RWPE2 (cell line): ENCODE measurements at regions not wholly inside any gene's neighbourhood (a gene's known extent, or its start where the extent isn't known, plus 50 kb on each side); places are given as distances from the start of the nearest gene placed in this dataset.

Source experiments
- ATAC-seq: fragments of 200-7000 bp; cut with Tn5 transposase; 3 replicates; pipeline ENCODE4 v1.9.1; 2021; ENCODE audit warnings: low read depth
- DNase-seq: peaks from one replicate; pipeline ENCODE4 v3.0.0-alpha.2; 2020; ENCODE audit warnings: low spot score
- H3K27ac ChIP-seq: fragments of 450-650 bp; 2 replicates; pipeline ENCODE4 v1.5.1; 2017; ENCODE audit warnings: mild to moderate bottlenecking; ENCODE audit not compliant: poor library complexity, severe bottlenecking
- H3K27me3 ChIP-seq: fragments of 250-450 bp; sonication (Bioruptor Pico); 2 replicates; pipeline ENCODE4 v1.5.1; 2021; ENCODE audit warnings: mild to moderate bottlenecking, moderate library complexity; ENCODE audit not compliant: insufficient read depth, poor library complexity, severe bottlenecking
- H3K36me3 ChIP-seq: fragments of 250-450 bp; sonication (Bioruptor Pico); 2 replicates; pipeline ENCODE4 v1.5.1; 2020; ENCODE audit warnings: low read depth, mild to moderate bottlenecking, moderate library complexity
- H3K4me1 ChIP-seq: fragments of 250-450 bp; sonication (Bioruptor Pico); 2 replicates; pipeline ENCODE4 v1.5.1; 2021; ENCODE audit warnings: mild to moderate bottlenecking, moderate library complexity; ENCODE audit not compliant: insufficient read depth, poor library complexity, severe bottlenecking
- H3K4me3 ChIP-seq: fragments of 250-450 bp; sonication (Bioruptor Pico); 2 replicates; pipeline ENCODE4 v1.5.1; 2021; ENCODE audit warnings: mild to moderate bottlenecking, moderate library complexity; ENCODE audit not compliant: severe bottlenecking
- H3K9me3 ChIP-seq: fragments of 250-450 bp; sonication (Bioruptor Pico); 2 replicates; pipeline ENCODE4 v1.5.1; 2021; ENCODE audit warnings: mild to moderate bottlenecking, moderate library complexity; ENCODE audit not compliant: severe bottlenecking
- TF ChIP-seq, protein P1 (sequence below): fragments of 450-650 bp; IDR thresholded peaks from one replicate; pipeline ENCODE4 v1.5.1; 2017; ENCODE audit warnings: mild to moderate bottlenecking, moderate library complexity; ENCODE audit not compliant: poor library complexity, severe bottlenecking

DNA sequence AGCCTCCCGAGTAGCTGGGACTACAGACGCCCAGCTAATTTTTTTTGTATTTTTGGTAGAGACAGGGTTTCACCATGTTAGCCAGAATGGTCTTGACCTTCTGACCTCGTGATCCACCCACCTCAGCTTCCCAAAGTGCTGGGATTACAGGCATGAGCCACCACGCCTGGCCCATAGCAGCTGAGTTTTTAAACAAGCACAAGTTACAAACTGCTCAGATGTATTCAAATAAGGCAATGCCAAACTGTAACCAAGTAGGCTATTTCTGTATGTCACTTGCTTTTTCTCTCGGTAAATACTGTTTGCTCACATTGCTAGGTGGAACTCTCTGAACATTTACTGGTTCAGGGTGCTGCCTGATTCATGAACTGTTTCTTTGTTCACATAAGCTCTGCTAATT lies 799.3 kb upstream of the NUDT12 start:
- DNase-seq (no peak), ATAC-seq (no peak; the same call in 2 of the 3 replicates)
- no peaks in the 10 kb centered on the region for H3K9me3 ChIP-seq
- H3K4me1 ChIP-seq = no peaks in the 10 kb centered on the region
- no peak overlapping the region for H3K4me3 ChIP-seq
- H3K27ac ChIP-seq = no peak overlapping the region
- TF ChIP-seq, protein P1, sequence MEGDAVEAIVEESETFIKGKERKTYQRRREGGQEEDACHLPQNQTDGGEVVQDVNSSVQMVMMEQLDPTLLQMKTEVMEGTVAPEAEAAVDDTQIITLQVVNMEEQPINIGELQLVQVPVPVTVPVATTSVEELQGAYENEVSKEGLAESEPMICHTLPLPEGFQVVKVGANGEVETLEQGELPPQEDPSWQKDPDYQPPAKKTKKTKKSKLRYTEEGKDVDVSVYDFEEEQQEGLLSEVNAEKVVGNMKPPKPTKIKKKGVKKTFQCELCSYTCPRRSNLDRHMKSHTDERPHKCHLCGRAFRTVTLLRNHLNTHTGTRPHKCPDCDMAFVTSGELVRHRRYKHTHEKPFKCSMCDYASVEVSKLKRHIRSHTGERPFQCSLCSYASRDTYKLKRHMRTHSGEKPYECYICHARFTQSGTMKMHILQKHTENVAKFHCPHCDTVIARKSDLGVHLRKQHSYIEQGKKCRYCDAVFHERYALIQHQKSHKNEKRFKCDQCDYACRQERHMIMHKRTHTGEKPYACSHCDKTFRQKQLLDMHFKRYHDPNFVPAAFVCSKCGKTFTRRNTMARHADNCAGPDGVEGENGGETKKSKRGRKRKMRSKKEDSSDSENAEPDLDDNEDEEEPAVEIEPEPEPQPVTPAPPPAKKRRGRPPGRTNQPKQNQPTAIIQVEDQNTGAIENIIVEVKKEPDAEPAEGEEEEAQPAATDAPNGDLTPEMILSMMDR = no peak
- H3K27me3 ChIP-seq = no peaks in the 10 kb centered on the region
- H3K36me3 ChIP-seq = no peaks in the 10 kb centered on the region

DNA sequence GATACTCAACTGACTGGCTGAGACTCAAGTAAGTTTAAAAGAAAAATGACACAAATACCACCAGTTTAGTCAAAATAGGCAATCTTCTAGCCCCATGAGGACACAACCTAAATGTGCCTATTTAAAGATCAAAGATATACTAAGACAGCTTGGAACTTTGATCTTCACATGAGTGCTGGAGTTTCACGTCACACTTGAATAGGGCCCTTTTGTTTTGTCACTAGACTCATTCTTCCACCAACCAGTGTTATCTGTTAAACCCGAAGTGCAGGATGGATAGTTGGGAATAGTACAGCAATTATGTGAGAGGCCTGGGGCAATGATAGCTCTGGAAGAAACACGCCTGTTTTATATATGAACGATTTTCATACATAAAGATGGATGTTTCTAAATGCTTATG lies 792.8 kb upstream of the NUDT12 start:
- Histone ChIP-seq H3K4me1 (no peaks in the 10 kb centered on the region), H3K4me3 (no peak overlapping the region), H3K27me3 (no peaks in the 10 kb centered on the region), H3K36me3 (no peaks in the 10 kb centered on the region), H3K27ac (no peak overlapping the region), H3K9me3 (no peaks in the 10 kb centered on the region)
- no peak for DNase-seq
- ATAC-seq = no peak
- TF ChIP-seq, protein P1 = no peak

- Histone ChIP-seq H3K4me3 (no peak overlapping the region), H3K36me3 (no peaks in the 10 kb centered on the region), H3K9me3 (no peaks in the 10 kb centered on the region), H3K4me1 (no peaks in the 10 kb centered on the region), H3K27ac (no peak overlapping the region), H3K27me3 (no peaks in the 10 kb centered on the region)
- TF ChIP-seq, protein P1 = no peak
- 0 out of 3 replicates have a peak, but pooled peaks have one; percentile 25 for ATAC-seq
- DNase-seq = no peak
Measured at GRCh38 chr5:104353371-104353770, 790.8 kb upstream of the NUDT12 start.

DNA sequence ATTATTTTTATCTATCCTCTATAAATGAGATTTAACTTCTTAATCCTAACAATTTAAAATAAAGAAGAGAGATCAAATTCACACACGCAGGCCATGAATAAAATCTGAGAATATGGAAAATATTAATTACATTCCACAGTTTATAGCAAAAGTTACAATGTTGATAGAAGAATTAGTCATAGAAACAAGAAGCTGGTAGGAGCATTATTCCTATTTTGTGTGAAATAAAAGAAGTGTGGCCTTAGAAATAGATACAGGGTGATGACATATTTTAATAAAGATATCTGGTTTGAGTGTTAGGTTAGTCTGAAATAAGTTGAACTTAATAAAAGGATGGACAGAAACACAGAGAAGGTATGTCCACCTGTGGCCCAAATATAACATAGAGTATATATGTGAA lies 790.4 kb upstream of the NUDT12 start:
- Histone ChIP-seq H3K4me1 (no peaks in the 10 kb centered on the region), H3K9me3 (no peaks in the 10 kb centered on the region), H3K36me3 (no peaks in the 10 kb centered on the region), H3K27me3 (no peaks in the 10 kb centered on the region), H3K27ac (no peak overlapping the region), H3K4me3 (no peak overlapping the region)
- DNase-seq (no peak), ATAC-seq (no peak)
- TF ChIP-seq, protein P1 = no peak

DNA sequence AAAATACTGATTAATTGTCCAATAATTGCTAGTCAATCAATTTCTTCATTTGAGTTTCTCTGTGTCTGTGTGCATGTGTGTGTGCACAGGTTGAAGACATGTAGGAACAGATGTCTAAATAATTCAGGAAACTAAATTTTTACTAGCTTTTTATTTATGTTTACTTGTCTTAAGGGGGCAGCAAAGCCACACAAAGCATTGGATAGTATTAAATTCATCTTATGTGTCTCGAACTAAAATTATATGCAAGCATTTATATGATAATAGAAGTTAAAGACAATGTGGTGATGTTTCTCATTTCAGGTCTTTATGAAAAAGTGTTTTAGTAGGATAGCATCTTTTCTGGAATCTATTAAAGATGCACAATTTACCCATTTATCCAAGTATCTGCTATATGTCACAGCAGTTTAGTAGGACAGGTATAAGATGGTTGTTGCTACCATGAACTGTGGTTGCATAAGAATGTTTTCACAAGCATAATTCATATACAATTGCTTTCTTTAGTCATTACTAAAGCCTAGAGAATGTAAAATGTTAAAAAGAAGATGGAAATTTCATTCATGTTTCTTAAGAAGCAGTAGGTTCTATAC lies 784.6 kb upstream of the NUDT12 start:
- TF ChIP-seq, protein P1 = peak; percentile 67
- H3K27me3 ChIP-seq = peaks cover 3% of the 10 kb centered on the region
- H3K9me3 ChIP-seq = no peaks in the 10 kb centered on the region
- H3K4me1 ChIP-seq = no peaks in the 10 kb centered on the region
- H3K4me3 ChIP-seq = no peak overlapping the region
- DNase-seq (no peak), ATAC-seq (peak; percentile 44; the same call in 1 of the 3 replicates)
- H3K36me3 ChIP-seq = no peaks in the 10 kb centered on the region
- no peak overlapping the region for H3K27ac ChIP-seq
